Central memory CD8-positive, alpha-beta T cell (primary cell): ENCODE measurements at regions not wholly inside any gene's neighbourhood (a gene's known extent, or its start where the extent isn't known, plus 50 kb on each side); places are given as distances from the start of the nearest gene placed in this dataset.

Experiments used
- ATAC-seq: fragments of 150-1000 bp; cut with Tn5 transposase; replicated peaks from 2 replicates; pipeline ENCODE4 v1.10.0; 2022; ENCODE audit warnings: mild to moderate bottlenecking, moderate FRiP score, moderate number of reproducible peaks; ENCODE audit not compliant: poor library complexity, severe bottlenecking; ENCODE audit errors: extremely low read depth
- DNase-seq, 2 donors: peaks; one replicate each; pipeline ENCODE4 v3.0.0; 2021; ENCODE audit warnings: low spot score in 2 of 2
- H3K27ac Mint-ChIP-seq: one replicate; pipeline ENCODE4 v1.8.0; 2022; ENCODE audit warnings: low read depth, mild to moderate bottlenecking, moderate library complexity, mixed read lengths
- H3K27me3 Mint-ChIP-seq: one replicate; pipeline ENCODE4 v1.8.0; 2022; ENCODE audit warnings: mixed read lengths
- H3K36me3 Mint-ChIP-seq: one replicate; pipeline ENCODE4 v1.8.0; 2022; ENCODE audit warnings: mild to moderate bottlenecking, moderate library complexity, mixed read lengths; ENCODE audit not compliant: insufficient read depth
- H3K4me1 Mint-ChIP-seq: one replicate; pipeline ENCODE4 v1.8.0; 2022; ENCODE audit warnings: mixed read lengths
- H3K4me3 Mint-ChIP-seq: one replicate; pipeline ENCODE4 v1.8.0; 2022; ENCODE audit warnings: mild to moderate bottlenecking, moderate library complexity, mixed read lengths
- H3K9me3 Mint-ChIP-seq: one replicate; pipeline ENCODE4 v1.8.0; 2022; ENCODE audit warnings: mixed read lengths

DNA sequence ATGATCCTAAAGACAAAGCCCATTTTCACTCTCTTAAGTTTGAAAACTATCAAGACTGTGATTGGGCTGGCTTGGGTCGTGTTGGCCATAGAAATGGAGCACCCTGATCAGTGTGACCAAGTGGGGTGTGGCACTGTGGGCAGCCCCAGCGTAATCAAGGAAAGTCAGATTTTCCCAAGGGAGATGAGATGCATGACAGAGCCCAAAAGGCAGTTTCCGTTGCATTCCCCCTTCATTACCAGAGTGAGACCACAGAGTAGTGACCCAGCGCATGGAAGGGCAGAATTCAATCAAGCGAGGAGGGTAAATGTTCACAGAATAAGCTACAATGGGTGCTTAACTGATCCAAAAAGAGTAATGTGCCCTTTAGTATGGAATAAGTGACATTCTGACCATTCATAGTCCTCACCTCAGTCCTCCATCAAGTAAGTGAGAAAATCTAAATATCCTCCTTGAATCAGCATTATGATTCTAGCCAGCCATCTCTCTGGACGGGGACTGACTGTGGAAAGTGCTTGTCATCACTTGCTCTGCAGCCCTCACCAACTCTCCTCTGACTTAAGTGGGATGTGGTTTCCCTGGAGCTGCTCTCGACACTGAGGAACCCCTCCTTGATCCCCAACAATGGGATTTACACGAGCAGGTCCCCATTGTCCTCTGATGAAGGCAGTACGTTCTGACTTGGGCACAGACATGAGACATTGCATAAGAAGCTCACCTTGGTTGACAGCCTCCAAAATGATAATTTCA, 430.5 kb downstream of the OCA2 start:
- ATAC-seq (no peak), DNase-seq (no peak)
- peaks cover 6% of the 10 kb centered on the region for H3K9me3 Mint-ChIP-seq
- no peaks in the 10 kb centered on the region for H3K4me1 Mint-ChIP-seq
- no peak overlapping the region for H3K27ac Mint-ChIP-seq
- H3K4me3 Mint-ChIP-seq: no peak overlapping the region
- H3K36me3 Mint-ChIP-seq: no peaks in the 10 kb centered on the region
- no peaks in the 10 kb centered on the region for H3K27me3 Mint-ChIP-seq

DNA sequence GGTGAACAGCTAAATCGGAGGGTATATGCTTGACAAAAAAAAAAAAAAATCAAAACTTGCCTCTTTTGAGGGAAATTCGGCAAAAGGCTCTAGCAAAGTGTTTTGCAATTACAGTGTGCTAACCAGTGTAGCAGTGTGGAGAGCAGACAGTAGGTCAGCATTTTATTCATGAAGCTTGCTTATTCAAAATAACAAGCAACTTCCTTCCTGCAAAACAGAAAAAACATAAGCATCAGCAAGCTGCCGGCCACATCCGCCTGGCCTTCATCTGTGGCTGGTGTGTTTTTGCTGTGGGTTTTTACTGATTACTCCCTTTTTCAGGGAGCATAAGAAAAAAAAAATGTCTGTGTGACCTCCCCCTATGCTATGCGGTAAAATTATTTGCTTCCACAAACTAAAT, 434.1 kb downstream of the OCA2 start:
- DNase-seq (no peak), ATAC-seq (no peak)
- Mint-ChIP-seq H3K36me3 (no peaks in the 10 kb centered on the region), H3K4me1 (no peaks in the 10 kb centered on the region), H3K4me3 (no peak overlapping the region), H3K27ac (no peak overlapping the region), H3K27me3 (no peaks in the 10 kb centered on the region), H3K9me3 (peaks cover 10% of the 10 kb centered on the region)

DNA sequence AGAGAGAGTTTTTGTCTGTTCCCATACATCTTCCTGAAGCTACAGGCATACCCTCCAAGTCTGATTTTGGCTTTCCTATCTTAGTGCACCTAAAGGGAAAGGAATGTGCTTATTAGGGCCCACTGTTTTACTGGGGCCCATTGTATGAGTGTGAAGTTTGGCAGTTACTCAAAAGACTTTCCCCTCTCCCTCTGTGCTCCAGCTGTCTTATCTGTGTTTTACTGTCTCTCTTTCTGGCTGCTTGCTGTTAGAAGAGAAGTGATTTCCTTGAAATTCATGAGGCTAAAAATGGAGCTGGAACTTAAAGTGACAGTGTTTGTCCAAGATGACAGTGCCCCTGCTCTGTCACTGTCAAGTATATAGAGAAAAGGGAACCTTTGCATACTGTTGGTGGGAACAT, 436.2 kb downstream of the OCA2 start:
- DNase-seq (no peak), ATAC-seq (no peak)
- peaks cover 4% of the 10 kb centered on the region for H3K9me3 Mint-ChIP-seq
- no peaks in the 10 kb centered on the region for H3K4me1 Mint-ChIP-seq
- no peak overlapping the region for H3K27ac Mint-ChIP-seq
- no peaks in the 10 kb centered on the region for H3K27me3 Mint-ChIP-seq
- H3K4me3 Mint-ChIP-seq: no peak overlapping the region
- no peaks in the 10 kb centered on the region for H3K36me3 Mint-ChIP-seq

DNA sequence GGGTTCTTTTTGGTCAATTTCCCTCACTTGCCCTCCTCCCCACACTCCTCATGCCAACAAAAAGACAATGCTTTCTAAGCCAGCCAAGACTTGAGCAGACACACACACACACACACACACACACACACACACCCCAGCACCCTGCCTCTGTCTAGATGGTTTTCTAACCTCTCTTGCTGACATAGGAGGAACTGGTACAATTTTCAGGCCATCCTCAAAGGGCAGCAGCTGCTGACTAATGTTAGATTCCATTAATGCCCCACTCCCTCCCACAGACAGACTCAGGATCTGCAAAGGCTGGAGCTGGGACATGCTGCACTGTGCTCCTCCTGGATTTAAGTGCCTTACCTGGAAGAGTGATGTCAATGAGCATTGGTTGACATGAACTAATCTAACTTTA, 438.4 kb downstream of the OCA2 start:
- Mint-ChIP-seq H3K4me1 (no peaks in the 10 kb centered on the region), H3K27me3 (no peaks in the 10 kb centered on the region), H3K9me3 (peaks cover 4% of the 10 kb centered on the region), H3K36me3 (no peaks in the 10 kb centered on the region), H3K4me3 (no peak overlapping the region), H3K27ac (no peak overlapping the region)
- no peak for DNase-seq
- ATAC-seq: no peak

DNA sequence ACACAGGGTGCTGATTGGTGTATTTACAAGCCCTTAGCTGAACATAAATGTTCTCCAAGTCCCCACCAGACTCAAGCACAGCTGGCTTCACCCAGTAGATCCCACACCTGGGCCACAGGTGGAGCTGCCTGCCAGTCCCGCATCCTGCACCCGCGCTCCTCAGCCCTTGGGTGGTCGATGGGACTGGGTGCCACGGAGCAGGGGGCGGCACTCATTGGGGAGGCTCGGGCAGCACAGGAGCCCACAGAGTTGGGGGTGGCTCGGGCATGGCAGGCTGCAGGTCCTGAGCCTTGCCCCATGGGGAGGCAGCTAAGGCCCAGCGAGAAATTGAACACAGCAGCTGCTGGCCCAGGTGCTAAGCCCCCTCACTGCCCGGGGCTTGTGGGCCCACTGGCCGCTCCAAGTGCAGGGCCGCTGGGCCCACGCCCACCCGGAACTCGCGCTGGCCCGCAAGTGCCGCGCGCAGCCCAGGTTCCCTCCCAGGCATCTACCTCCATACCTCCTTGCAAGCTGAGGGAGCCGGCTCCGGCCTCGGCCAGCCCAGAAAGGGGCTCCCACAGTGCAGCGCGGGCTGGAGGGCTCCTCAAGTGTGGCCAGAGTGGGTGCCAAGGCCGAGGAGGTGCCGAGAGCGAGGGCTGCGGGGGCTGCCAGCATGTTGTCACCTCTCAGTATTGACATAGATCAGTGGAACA, 442.7 kb downstream of the OCA2 start:
- no peaks in the 10 kb centered on the region for H3K27me3 Mint-ChIP-seq
- H3K27ac Mint-ChIP-seq: no peak overlapping the region
- ATAC-seq (no peak), DNase-seq (no peak)
- no peaks in the 10 kb centered on the region for H3K9me3 Mint-ChIP-seq
- H3K4me3 Mint-ChIP-seq: no peak overlapping the region
- no peaks in the 10 kb centered on the region for H3K36me3 Mint-ChIP-seq
- H3K4me1 Mint-ChIP-seq: no peaks in the 10 kb centered on the region

DNA sequence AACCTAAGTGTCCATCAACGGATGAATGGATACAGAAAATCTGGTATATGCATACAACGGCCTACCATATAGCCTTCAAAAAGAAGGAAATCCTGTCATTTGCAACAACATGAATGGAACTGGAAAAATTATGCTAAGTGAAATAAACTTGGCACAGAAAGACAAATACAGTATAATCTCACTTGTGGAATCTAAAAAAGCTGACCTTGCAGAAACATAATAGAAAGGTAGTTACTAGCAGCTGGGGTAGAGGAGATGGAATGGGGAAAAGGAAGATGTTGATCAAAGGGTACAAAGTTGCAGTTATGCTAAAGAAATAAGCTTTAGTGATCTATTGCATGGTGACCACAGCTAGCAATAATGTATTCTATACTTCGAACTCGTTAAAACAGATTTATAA, 444.1 kb downstream of the OCA2 start:
- Mint-ChIP-seq H3K4me3 (no peak overlapping the region), H3K27me3 (no peaks in the 10 kb centered on the region), H3K27ac (no peak overlapping the region), H3K36me3 (no peaks in the 10 kb centered on the region), H3K9me3 (no peaks in the 10 kb centered on the region), H3K4me1 (no peaks in the 10 kb centered on the region)
- no peak for DNase-seq
- no peak for ATAC-seq

DNA sequence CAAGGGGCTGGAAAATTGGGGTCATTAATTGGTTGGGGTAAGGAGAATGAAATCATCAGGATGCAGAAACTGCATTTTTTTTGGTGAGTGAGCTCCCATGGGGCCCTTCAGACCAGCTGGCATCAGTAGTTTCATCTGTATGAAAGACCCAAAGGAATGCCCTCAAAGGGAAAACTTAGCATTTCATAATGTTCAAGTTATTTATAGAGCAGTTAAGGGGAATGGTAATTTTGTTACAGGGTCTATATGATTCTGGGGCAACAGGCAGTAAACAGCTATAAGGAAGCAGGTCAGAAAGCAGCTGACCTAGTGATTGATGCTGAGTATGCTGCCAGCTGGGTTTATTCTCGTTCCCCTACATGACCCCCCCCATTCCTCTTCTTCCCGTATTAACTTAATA, 448.9 kb downstream of the OCA2 start:
- no peaks in the 10 kb centered on the region for H3K36me3 Mint-ChIP-seq
- peaks cover under 1% of the 10 kb centered on the region for H3K9me3 Mint-ChIP-seq
- H3K4me1 Mint-ChIP-seq: no peaks in the 10 kb centered on the region
- no peak overlapping the region for H3K27ac Mint-ChIP-seq
- no peaks in the 10 kb centered on the region for H3K27me3 Mint-ChIP-seq
- DNase-seq (no peak), ATAC-seq (no peak)
- no peak overlapping the region for H3K4me3 Mint-ChIP-seq

DNA sequence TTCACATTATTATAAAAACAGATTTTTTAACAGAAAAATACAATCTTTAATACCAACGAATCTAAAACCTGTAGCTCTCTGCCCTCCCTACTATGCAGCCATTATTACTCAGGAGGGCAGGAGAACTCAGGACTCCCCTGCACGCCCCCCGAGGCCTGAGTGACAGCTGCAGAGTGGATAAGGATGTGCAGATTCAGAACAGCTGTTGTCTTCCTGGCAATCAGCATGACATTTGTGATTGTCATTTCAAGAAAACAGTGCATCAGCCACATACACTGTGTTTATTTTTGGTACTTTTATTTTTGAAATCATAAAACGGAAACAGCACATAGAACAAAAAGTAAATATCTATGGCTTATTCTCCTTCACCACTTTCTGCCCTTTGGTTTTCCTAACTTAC, 450.8 kb downstream of the OCA2 start:
- H3K9me3 Mint-ChIP-seq: peaks cover 10% of the 10 kb centered on the region
- no peak for ATAC-seq

DNA sequence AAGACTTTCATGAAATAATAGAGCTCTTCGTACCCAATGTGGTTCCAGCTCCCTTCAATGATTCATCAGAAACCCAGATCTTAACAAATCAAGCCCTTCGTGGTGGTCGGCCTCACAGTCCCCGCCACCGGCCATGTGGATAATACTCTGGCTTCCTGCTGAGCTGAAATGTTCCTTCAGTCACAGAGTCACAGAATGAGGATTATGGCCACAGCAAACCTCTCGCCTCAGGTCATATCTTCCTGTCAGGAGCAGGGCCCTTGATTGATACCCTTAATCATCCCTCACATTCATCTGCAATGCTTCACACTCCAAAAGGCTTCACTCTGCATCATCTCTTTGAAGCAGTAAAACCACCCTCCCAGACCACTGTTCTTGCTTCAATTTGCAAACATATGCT, 452.6 kb downstream of the OCA2 start:
- H3K4me3 Mint-ChIP-seq: no peak overlapping the region
- H3K27me3 Mint-ChIP-seq: no peaks in the 10 kb centered on the region
- H3K4me1 Mint-ChIP-seq: no peaks in the 10 kb centered on the region
- H3K9me3 Mint-ChIP-seq: peaks cover 23% of the 10 kb centered on the region
- ATAC-seq (no peak), DNase-seq (no peak)
- H3K36me3 Mint-ChIP-seq: no peaks in the 10 kb centered on the region
- H3K27ac Mint-ChIP-seq: no peak overlapping the region

More for the DNA sequence above, 450.8 kb downstream of the OCA2 start:
- H3K27ac Mint-ChIP-seq: no peak overlapping the region
- no peaks in the 10 kb centered on the region for H3K36me3 Mint-ChIP-seq
- H3K27me3 Mint-ChIP-seq: no peaks in the 10 kb centered on the region
- H3K4me3 Mint-ChIP-seq: no peak overlapping the region
- DNase-seq: no peak
- H3K4me1 Mint-ChIP-seq: no peaks in the 10 kb centered on the region

DNA sequence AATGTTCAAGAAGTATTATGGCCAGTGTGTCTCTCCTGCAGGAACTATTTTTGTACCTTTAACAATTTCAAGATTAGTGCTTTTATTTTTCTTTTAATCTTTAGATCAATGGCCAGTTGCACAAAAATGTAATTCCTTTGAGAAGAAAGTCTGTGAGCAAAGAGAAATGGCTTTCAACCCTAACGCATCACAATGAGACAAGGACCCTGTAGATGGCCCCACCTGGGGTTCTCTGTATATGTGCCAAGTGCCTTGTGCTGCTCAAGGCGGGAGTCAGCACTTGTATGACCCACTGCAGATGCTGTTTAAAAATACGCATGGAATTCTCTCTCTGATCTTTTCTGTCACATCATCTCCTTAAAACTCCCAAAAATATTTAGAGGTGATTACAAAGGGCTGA, 453.4 kb downstream of the OCA2 start:
- Mint-ChIP-seq H3K36me3 (no peaks in the 10 kb centered on the region), H3K4me3 (no peak overlapping the region), H3K27me3 (no peaks in the 10 kb centered on the region), H3K9me3 (peaks cover 29% of the 10 kb centered on the region), H3K4me1 (no peaks in the 10 kb centered on the region), H3K27ac (no peak overlapping the region)
- no peak for DNase-seq
- ATAC-seq: no peak

DNA sequence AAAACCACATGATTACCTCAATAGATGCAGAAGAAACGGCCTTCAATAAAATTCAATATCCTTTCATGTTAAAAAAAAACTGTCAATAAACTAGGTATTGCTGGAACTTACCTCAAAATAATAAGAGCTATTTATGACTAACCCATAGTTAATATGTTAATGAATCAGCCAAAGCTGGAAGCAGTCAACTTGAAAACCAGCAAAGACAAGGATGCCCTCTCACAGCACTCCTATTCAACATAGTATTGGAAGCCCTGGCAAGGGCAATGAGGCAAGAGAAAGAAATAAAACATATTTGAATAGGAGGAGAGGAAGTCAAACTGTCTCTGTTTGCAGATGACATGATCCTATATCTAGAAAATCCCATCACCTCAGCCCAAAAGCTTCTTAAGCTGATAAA, 456.1 kb downstream of the OCA2 start:
- Mint-ChIP-seq H3K4me1 (no peaks in the 10 kb centered on the region), H3K9me3 (peaks cover 40% of the 10 kb centered on the region), H3K27me3 (no peaks in the 10 kb centered on the region), H3K36me3 (no peaks in the 10 kb centered on the region), H3K27ac (no peak overlapping the region), H3K4me3 (no peak overlapping the region)
- ATAC-seq (no peak), DNase-seq (no peak)

DNA sequence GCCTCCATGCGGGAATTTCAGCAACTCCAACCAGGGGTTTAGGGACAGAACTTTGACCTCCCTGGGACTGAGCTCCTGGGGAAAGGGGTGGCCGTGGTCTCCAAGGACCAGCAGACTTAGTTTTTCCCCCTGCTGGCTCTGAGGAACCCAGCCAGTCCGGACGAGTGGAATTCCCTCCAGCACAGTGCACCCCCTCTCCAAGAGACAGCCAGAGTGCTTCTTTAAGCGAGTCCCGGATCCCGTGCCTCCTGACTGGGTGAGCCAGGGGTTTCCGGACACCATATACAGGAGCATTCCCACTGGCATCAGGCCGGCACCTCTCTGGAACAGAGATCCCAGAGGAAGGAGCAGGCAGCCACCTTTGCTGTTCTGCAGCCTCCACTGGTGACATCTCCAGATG, 459.5 kb downstream of the OCA2 start:
- no peaks in the 10 kb centered on the region for H3K36me3 Mint-ChIP-seq
- ATAC-seq: no peak
- no peak for DNase-seq
- H3K27ac Mint-ChIP-seq: no peak overlapping the region
- no peaks in the 10 kb centered on the region for H3K4me1 Mint-ChIP-seq
- no peak overlapping the region for H3K4me3 Mint-ChIP-seq
- H3K27me3 Mint-ChIP-seq: no peaks in the 10 kb centered on the region
- H3K9me3 Mint-ChIP-seq: peaks cover 35% of the 10 kb centered on the region

DNA sequence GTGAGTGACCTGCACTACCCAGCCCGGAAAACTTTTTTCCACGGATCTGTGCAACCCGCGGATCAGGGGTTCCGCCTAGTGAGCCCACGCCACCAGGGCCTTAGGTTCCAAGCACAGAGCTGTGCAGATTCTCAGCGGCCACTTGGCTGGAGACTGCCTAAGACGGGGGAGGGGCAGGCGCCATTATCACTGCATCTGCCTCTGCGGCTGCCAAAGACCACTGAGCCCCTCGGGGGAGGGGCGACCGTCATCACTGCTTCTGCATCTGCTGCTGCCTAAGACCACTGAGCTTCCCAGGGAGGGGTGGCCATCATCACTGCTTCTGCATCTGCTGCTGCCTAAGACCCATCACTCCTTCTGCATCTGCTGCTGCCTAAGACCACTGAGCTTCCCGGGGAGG, 460.2 kb downstream of the OCA2 start:
- no peak for DNase-seq
- Mint-ChIP-seq H3K9me3 (peaks cover 37% of the 10 kb centered on the region), H3K27ac (no peak overlapping the region), H3K4me3 (no peak overlapping the region), H3K36me3 (no peaks in the 10 kb centered on the region), H3K27me3 (no peaks in the 10 kb centered on the region), H3K4me1 (no peaks in the 10 kb centered on the region)
- ATAC-seq: no peak
